Cardiac fibroblast (primary cell): ENCODE measurements at regions not wholly inside any gene's neighbourhood (a gene's known extent, or its start where the extent isn't known, plus 50 kb on each side); places are given as distances from the start of the nearest gene placed in this dataset.

ENCODE experiments used
- DNase-seq, 2 donors: peaks; one replicate each; pipeline versions ENCODE4 v3.0.0 to v3.0.0-alpha.2; 2010; ENCODE audit warnings: low read depth in 2 of 2
- H3K4me3 ChIP-seq, 2 donors: replicated peaks in 1 of 2; 1 replicate in 1 of 2; 2 replicates in 1 of 2; pipeline ENCODE4 v1.5.1; 2011; ENCODE audit warnings: low read depth in 2 of 2, low read length in 2 of 2, mild to moderate bottlenecking in 2 of 2, moderate library complexity in 1 of 2
- TF ChIP-seq, protein P1 (sequence below): IDR thresholded peaks from one replicate; pipeline ENCODE4 v1.5.1; 2011; ENCODE audit warnings: low read depth, mild to moderate bottlenecking, low read length, inconsistent platforms

DNA sequence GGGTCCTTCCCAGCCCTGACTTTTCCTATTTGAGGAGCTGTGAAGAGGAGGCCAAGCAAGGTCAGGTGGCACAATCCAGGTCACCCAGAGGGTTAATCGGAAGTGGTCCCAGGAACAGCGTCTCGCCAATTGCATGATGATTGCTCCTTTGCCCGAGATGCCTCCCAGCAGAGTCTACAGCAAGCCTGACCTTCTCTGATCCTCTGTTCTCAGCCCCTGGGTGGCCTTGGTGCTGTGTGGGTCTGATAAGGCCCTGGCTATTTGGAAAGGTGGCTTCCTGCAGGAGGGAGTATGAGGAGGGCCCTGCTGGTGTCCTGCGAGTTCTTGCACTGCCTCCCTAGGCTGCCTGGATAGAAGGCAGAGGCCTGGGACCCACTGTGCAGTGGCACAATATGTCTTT lies 116.2 kb downstream of the FOXD2 start:
- no peak overlapping the region for H3K4me3 ChIP-seq
- TF ChIP-seq, protein P1, sequence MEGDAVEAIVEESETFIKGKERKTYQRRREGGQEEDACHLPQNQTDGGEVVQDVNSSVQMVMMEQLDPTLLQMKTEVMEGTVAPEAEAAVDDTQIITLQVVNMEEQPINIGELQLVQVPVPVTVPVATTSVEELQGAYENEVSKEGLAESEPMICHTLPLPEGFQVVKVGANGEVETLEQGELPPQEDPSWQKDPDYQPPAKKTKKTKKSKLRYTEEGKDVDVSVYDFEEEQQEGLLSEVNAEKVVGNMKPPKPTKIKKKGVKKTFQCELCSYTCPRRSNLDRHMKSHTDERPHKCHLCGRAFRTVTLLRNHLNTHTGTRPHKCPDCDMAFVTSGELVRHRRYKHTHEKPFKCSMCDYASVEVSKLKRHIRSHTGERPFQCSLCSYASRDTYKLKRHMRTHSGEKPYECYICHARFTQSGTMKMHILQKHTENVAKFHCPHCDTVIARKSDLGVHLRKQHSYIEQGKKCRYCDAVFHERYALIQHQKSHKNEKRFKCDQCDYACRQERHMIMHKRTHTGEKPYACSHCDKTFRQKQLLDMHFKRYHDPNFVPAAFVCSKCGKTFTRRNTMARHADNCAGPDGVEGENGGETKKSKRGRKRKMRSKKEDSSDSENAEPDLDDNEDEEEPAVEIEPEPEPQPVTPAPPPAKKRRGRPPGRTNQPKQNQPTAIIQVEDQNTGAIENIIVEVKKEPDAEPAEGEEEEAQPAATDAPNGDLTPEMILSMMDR = no peak
- no peak for DNase-seq

DNA sequence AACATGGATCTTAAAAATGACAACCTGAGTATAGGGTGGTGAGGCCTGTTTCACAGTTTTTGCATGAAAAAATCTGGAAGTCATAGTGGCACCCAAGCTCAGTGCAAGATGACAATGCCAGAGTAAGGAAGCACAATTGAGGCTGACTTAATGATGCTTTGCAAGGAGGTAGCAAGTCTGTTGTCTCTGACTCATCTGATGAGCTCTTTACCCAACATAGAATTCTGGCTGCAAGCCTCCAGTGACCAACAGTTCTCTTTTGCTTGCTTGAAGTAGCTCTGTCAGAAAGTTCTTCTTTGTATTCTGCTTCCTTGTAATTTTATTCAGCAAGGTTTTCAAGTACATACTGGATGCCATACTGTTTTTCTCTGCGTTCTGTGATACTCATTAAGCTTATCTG lies 117.1 kb downstream of the FOXD2 start:
- TF ChIP-seq, protein P1 = no peak
- peak in 1 of 2 donors; percentile 30 for DNase-seq

DNA sequence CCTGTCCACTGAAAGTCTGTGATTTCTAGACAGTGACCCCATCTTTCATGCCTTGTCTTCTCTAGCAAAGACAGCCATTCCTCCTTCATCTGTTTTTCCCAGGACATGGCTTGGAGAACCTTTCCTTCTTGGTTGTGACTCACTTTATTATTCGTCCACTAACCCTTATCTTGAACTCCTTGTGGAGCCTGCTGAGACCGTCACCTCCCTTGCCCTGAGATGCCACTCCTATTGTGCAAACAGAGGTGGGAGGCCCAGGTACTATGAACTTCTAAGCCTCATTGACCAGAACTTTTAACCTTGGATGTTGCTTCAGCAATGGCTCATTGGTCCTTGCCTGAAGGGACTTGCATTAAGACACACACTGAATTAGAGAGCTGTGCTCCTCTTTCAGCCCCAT lies 117.5 kb downstream of the FOXD2 start:
- no peak for DNase-seq
- H3K4me3 ChIP-seq = no peak overlapping the region
- TF ChIP-seq, protein P1 = no peak

More for the DNA sequence above, 117.1 kb downstream of the FOXD2 start:
- H3K4me3 ChIP-seq = no peak overlapping the region

DNA sequence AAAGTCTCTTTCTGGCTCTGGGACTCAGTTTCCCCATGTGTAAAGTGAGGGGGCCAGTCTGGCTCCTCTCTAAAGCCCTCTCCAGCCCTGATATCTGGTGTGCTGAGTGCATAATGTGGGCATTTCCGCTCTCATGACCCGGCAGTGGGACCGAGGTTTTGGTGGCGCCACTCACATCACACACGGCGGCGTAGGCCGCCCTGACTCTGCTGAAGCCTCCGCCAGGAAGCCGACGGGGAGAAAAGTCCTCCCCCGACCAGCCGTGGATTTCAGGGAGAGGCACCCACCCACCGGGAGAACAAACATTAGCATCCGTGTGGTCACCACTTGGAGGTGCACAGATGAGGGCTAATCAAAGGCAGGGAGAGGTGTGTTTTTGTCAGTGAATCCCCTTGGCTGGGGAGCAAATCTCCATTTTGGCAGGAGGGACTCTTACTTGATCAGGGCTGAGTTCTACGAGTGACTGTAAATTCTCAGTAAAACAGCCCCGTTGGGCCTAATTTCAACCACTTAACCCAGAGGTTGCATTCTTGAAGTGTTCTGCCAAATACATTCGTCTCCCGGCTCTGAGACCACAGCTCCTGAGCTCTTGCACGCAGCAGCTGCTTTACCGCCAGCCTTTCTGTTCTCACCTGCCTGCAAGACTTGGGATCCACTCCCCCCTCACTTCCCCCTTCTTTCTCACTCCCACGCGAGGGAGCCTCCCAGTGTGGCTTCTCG lies 118.2 kb downstream of the FOXD2 start:
- no peak for DNase-seq
- H3K4me3 ChIP-seq = no peak overlapping the region
- TF ChIP-seq, protein P1 = no peak

DNA sequence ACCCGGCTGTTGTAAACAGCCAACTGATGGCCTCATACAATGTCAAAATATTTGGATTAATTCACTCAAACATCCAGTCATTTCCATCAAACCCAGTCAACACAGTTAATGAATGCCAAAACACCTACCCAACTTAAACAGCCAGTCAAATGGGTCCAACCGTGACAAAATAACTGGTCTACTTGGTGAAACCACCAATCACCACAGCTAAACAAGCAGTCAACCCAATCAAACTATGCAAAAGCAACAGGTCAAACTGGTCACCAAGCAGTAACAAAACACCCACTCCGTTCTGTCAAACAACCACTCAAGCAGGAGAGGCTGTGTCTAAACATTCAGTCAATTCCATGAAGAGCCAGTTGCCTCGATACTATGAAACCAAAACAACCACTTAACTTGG lies 119.2 kb downstream of the FOXD2 start:
- TF ChIP-seq, protein P1 = no peak
- H3K4me3 ChIP-seq = no peak overlapping the region
- no peak for DNase-seq

DNA sequence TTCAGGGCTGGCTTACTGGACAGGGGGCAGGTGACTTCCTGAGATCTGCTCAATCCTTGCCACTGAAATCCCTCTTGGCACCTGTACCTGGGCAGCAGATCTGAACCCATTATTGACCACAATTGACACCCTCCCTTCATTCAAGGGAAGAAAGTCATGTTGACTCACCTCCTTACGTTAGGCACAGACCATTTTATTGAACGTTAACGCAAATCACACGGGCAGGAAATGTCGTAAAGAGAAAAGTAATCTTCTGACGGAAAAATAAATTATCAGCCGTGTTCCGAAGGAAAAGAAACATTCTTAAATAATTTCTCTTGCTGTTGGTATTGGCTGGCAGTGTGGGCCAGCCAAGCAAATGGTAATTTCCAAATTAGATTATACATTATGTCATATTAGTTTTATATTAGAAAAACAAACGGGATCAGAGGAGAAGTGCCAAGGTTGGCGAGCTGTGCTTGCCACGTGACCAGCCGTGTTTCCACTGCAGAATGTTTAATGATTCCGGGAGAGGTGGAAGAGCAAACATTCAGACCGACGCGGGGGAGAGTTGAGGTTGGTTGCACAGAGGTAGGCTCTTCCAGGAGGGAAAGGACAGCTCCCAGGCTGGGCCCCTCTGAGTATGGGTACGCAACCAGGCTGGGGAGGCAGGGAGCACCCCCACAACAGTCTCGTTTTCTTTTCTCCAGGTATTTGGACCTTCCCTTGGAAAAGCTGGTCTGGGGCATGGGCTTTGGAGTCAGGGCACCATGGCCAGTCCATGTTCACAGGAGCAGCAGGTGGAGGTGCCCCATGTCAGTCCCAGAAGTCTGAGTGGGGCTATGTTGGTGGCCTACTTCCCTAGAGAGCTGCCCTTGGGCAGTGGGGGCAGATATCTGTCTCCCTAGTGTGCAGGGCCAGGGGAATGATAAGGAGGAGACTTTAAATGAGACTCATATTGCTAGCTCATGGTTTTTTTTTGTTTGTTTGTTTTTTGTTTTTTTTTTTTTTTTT lies 121.1 kb downstream of the FOXD2 start:
- no peak for DNase-seq
- H3K4me3 ChIP-seq = no peak overlapping the region
- TF ChIP-seq, protein P1 = no peak
